GM23248 (cell line): ENCODE measurements at regions not wholly inside any gene's neighbourhood (a gene's known extent, or its start where the extent isn't known, plus 50 kb on each side); places are given as distances from the start of the nearest gene placed in this dataset.

ENCODE experiments used
- DNase-seq: peaks from one replicate; pipeline ENCODE4 v3.0.0-alpha.2; 2015
- H2AFZ ChIP-seq: fragments of 200-600 bp; sonication (generic); 2 replicates; pipeline ENCODE4 v1.6.1; 2016; ENCODE audit warnings: antibody characterized with exemption
- H3F3A ChIP-seq: fragments of 200-600 bp; sonication (generic); 2 replicates; pipeline ENCODE4 v1.6.1; 2016; ENCODE audit warnings: mild to moderate bottlenecking, antibody characterized with exemption, mixed run types; ENCODE audit not compliant: insufficient read depth
- H3K27ac ChIP-seq: fragments of 200-600 bp; sonication (generic); 2 replicates; pipeline ENCODE4 v1.5.1; 2016; ENCODE audit warnings: mild to moderate bottlenecking
- H3K27me3 ChIP-seq: fragments of 200-600 bp; sonication (generic); replicated peaks from 2 replicates; pipeline ENCODE4 v1.6.1; 2016; ENCODE audit warnings: mild to moderate bottlenecking; ENCODE audit not compliant: insufficient read depth
- H3K36me3 ChIP-seq: fragments of 200-600 bp; sonication (generic); 2 replicates; pipeline ENCODE4 v1.6.1; 2016; ENCODE audit warnings: low read depth, mild to moderate bottlenecking
- H3K4me1 ChIP-seq: fragments of 200-600 bp; sonication (generic); 2 replicates; pipeline ENCODE4 v1.6.1; 2016; ENCODE audit warnings: mild to moderate bottlenecking; ENCODE audit not compliant: insufficient read depth
- H3K4me2 ChIP-seq: fragments of 200-600 bp; sonication (generic); one replicate; pipeline ENCODE4 v1.6.1; 2016; ENCODE audit warnings: mild to moderate bottlenecking; ENCODE audit not compliant: unreplicated experiment
- H3K4me3 ChIP-seq: fragments of 200-600 bp; sonication (generic); 2 replicates; pipeline ENCODE4 v1.5.1; 2016; ENCODE audit warnings: mild to moderate bottlenecking
- H3K79me2 ChIP-seq: fragments of 200-600 bp; sonication (generic); 2 replicates; pipeline ENCODE4 v1.6.1; 2016; ENCODE audit warnings: mild to moderate bottlenecking; ENCODE audit not compliant: insufficient read depth
- H3K9ac ChIP-seq: fragments of 200-600 bp; sonication (generic); 2 replicates; pipeline ENCODE4 v1.6.1; 2016; ENCODE audit warnings: mild to moderate bottlenecking
- H3K9me2 ChIP-seq: fragments of 200-600 bp; sonication (generic); 2 replicates; pipeline ENCODE4 v1.6.1; 2016; ENCODE audit warnings: mixed run types, mild to moderate bottlenecking, moderate library complexity; ENCODE audit not compliant: insufficient read depth
- H3K9me3 ChIP-seq: fragments of 200-600 bp; sonication (generic); one replicate; pipeline ENCODE4 v1.6.1; 2017; ENCODE audit warnings: low read depth
- H4K20me1 ChIP-seq: fragments of 200-600 bp; sonication (generic); 2 replicates; pipeline ENCODE4 v1.6.0; 2016; ENCODE audit not compliant: insufficient read depth
- EZH2 ChIP-seq: fragments of 200-600 bp; sonication (generic); IDR thresholded peaks from 2 replicates; pipeline ENCODE4 v1.6.1; 2018; ENCODE audit warnings: antibody characterized with exemption, mild to moderate bottlenecking; ENCODE audit not compliant: insufficient read depth, poor library complexity, severe bottlenecking
- EZH2phosphoT487 ChIP-seq: fragments of 200-600 bp; sonication (generic); IDR thresholded peaks from 2 replicates; pipeline ENCODE4 v1.6.1; 2018; ENCODE audit warnings: antibody characterized with exemption, moderate library complexity, mild to moderate bottlenecking, low read depth; ENCODE audit not compliant: insufficient read depth
- WGBS, 2 experiments: methylation state at CpG; one replicate each; pipeline ENCODE4 v1.1.6; 2015 to 2017; ENCODE audit warnings: low lambda C conversion rate in 2 of 2, low coverage in 1 of 2; ENCODE audit errors: missing lambda C conversion rate in 2 of 2; 5-methylcytosine and 5-hydroxymethylcytosine counted together
- in situ Hi-C: fragments of 300-500 bp; cut with MboI; formaldehyde crosslinking; loops from 2 replicates; pipeline ENCODE4 v1.15.0; 2020

- no peaks in the 10 kb centered on the region for H3K9me2 ChIP-seq
- no peaks in the 10 kb centered on the region for H3K4me1 ChIP-seq
- no peaks in the 10 kb centered on the region for H3K79me2 ChIP-seq
- no peaks in the 10 kb centered on the region for H4K20me1 ChIP-seq
- no peaks in the 10 kb centered on the region for H3K27me3 ChIP-seq
- H3K36me3 ChIP-seq, result no peaks in the 10 kb centered on the region
- in situ Hi-C loops, result no loop called here
- TF ChIP-seq EZH2phosphoT487 (no peak), EZH2 (no peak)
- DNase-seq, result no peak
- H2AFZ ChIP-seq, result no peak overlapping the region
- H3K9ac ChIP-seq, result no peak overlapping the region
- H3K9me3 ChIP-seq, result no peaks in the 10 kb centered on the region
- no peaks in the 10 kb centered on the region for H3F3A ChIP-seq
- H3K4me3 ChIP-seq, result no peak overlapping the region
- WGBS, 2 experiments, result 89 to 96% methylated on average over 1 of the region's 1 CpG
- no peak overlapping the region for H3K27ac ChIP-seq
- no peak overlapping the region for H3K4me2 ChIP-seq
Measured at GRCh38 chr6:18062733-18063132, 59.7 kb downstream of the NHLRC1 start.

- Histone ChIP-seq H3K9me2 (no peaks in the 10 kb centered on the region), H3K27me3 (no peaks in the 10 kb centered on the region), H3K4me3 (no peak overlapping the region), H3K4me1 (peaks cover 6% of the 10 kb centered on the region), H3K27ac (no peak overlapping the region), H2AFZ (no peak overlapping the region), H3K36me3 (no peaks in the 10 kb centered on the region), H3K79me2 (no peaks in the 10 kb centered on the region), H4K20me1 (no peaks in the 10 kb centered on the region), H3K4me2 (no peak overlapping the region), H3K9me3 (no peaks in the 10 kb centered on the region), H3F3A (no peaks in the 10 kb centered on the region), H3K9ac (no peak overlapping the region)
- DNase-seq, result no peak
- 77 to 84% methylated on average over 5 of the region's 5 CpGs for WGBS, 2 experiments
- in situ Hi-C loops, result no loop called here
- TF ChIP-seq EZH2 (no peak), EZH2phosphoT487 (no peak)
Measured at GRCh38 chr6:18058429-18058828, 64.0 kb downstream of the NHLRC1 start.

DNA sequence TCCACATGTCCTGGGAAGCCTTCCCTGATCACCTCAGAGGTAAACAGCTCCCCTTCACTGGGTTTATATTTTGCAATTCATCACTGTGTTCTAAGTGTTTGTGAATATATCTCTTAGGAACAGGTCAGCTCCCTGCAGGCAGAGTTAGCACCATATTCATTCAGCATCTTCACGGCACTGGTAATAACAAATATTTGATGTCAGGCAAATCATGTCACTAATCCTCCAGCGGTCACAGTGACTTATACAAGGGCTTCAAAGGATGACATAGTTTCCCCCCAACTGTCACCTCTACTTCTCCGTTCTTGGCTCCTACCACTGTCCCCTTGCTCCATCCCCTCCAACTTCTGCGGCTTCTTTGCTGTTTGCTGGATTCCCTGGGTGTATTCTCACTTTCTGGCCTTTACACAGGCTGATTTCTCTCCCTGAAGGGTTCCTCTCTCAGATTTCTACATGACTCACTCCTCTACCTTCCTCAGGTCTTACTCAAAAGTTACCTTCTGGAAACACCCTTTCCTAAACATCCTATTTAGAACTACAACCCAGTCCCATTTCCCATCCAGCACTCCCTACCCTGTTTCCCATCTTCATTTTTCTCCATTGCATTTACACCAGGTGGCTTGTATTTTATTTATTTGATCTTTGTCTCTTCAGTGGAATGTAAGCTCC is 66.6 kb downstream of the NHLRC1 start:
- in situ Hi-C loops, result no loop called here
- Histone ChIP-seq H3K4me3 (no peak overlapping the region), H3K9me3 (no peaks in the 10 kb centered on the region), H3K9me2 (no peaks in the 10 kb centered on the region), H3K27ac (no peak overlapping the region), H3K79me2 (no peaks in the 10 kb centered on the region), H2AFZ (no peak overlapping the region), H3K9ac (no peak overlapping the region), H3K4me1 (peaks cover 12% of the 10 kb centered on the region), H3K27me3 (no peaks in the 10 kb centered on the region), H3F3A (no peaks in the 10 kb centered on the region), H3K36me3 (no peaks in the 10 kb centered on the region), H3K4me2 (no peak overlapping the region), H4K20me1 (no peaks in the 10 kb centered on the region)
- no peak for TF ChIP-seq EZH2phosphoT487
- no peak for TF ChIP-seq EZH2
- DNase-seq, result no peak
- WGBS, 2 experiments, result 97 to 100% methylated on average over 4 of the region's 4 CpGs

DNA sequence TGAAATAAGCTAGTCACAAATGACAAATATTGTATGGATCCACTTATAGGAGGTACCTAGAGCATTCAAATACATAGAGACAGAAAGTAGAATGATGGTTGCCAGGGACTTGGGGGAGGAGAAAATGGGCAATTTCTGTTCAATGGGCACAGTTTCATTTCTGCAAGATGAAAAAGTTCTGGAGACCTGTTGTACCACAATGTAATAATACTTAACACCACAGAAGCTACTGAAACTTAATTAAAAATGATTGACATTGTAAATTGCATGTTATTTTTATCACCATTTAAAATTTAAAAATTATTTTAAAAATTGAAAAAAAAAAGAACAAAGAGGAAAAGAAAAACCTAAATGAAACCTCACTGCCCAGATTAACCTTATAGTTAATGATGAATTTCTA is 67.4 kb downstream of the NHLRC1 start:
- H2AFZ ChIP-seq, result no peak overlapping the region
- no peaks in the 10 kb centered on the region for H3K27me3 ChIP-seq
- no peaks in the 10 kb centered on the region for H3K9me2 ChIP-seq
- H3K9ac ChIP-seq, result no peak overlapping the region
- no peaks in the 10 kb centered on the region for H3K36me3 ChIP-seq
- no peak overlapping the region for H3K4me3 ChIP-seq
- H3K27ac ChIP-seq, result no peak overlapping the region
- H3K4me1 ChIP-seq, result peaks cover 12% of the 10 kb centered on the region
- DNase-seq, result no peak
- no peak overlapping the region for H3K4me2 ChIP-seq
- no peaks in the 10 kb centered on the region for H3F3A ChIP-seq
- in situ Hi-C loops, result no loop called here
- H3K79me2 ChIP-seq, result no peaks in the 10 kb centered on the region
- H4K20me1 ChIP-seq, result no peaks in the 10 kb centered on the region
- TF ChIP-seq EZH2, result no peak
- TF ChIP-seq EZH2phosphoT487, result no peak
- H3K9me3 ChIP-seq, result no peaks in the 10 kb centered on the region
